ENCODE measurements at regions not wholly inside any gene's neighbourhood (a gene's known extent, or its start where the extent isn't known, plus 50 kb on each side); places are given as distances from the start of the nearest gene placed in this dataset.
"Not testable (repeated sequence)": the region's sequence is repeated elsewhere in the genome, so short reads cannot be mapped to it uniquely, and the experiment has no call there.

GRCh38 chr16:77514500-77515220, 79.8 kb upstream of the ADAMTS18 start:
- Histone ChIP-seq H3K27me3 (no peaks in the 10 kb centered on the region), H3K27ac (no peak overlapping the region), H3K4me3 (no peak overlapping the region), H3K9me3 (no peaks in the 10 kb centered on the region), H3K4me1 (no peaks in the 10 kb centered on the region), H3K36me3 (no peaks in the 10 kb centered on the region)
- intact Hi-C loops (cut with DNase I; ENCODE audit: low total_unique reads), result no loop called here
- no peak for DNase-seq
- TF ChIP-seq CTCF (IDR thresholded peaks at IDR 0.05), result no peak
- TF ChIP-seq POLR2A (IDR thresholded peaks at IDR 0.05), result no peak

- H3K9me3 ChIP-seq; intact Hi-C loops (cut with DNase I; ENCODE audit: low total_unique reads); H3K36me3 ChIP-seq; H3K27ac ChIP-seq; DNase-seq; H3K4me1 ChIP-seq; H3K4me3 ChIP-seq; H3K27me3 ChIP-seq: not testable (repeated sequence)
These were observed 90.4 kb upstream of the ADAMTS18 start for GRCh38 chr16:77525226-77525625.

GRCh38 chr16:77531752-77532151, 96.9 kb upstream of the ADAMTS18 start:
- no peak for TF ChIP-seq CTCF (IDR thresholded peaks at IDR 0.05)
- no peak for TF ChIP-seq POLR2A (IDR thresholded peaks at IDR 0.05)
- no peaks in the 10 kb centered on the region for H3K27me3 ChIP-seq
- intact Hi-C loops (cut with DNase I; ENCODE audit: low total_unique reads), result no loop called here
- no peak overlapping the region for H3K27ac ChIP-seq
- H3K4me1 ChIP-seq, result no peaks in the 10 kb centered on the region
- H3K4me3 ChIP-seq, result no peak overlapping the region
- DNase-seq, result no peak
- H3K36me3 ChIP-seq, result no peaks in the 10 kb centered on the region
- no peaks in the 10 kb centered on the region for H3K9me3 ChIP-seq

GRCh38 chr16:77536809-77537208, 102.0 kb upstream of the ADAMTS18 start:
- TF ChIP-seq POLR2A (IDR thresholded peaks at IDR 0.05) (no peak), CTCF (IDR thresholded peaks at IDR 0.05) (no peak)
- intact Hi-C loops (cut with DNase I; ENCODE audit: low total_unique reads), result no loop called here
- H3K9me3 ChIP-seq, result no peaks in the 10 kb centered on the region
- H3K4me3 ChIP-seq, result no peak overlapping the region
- H3K27me3 ChIP-seq, result no peaks in the 10 kb centered on the region
- H3K4me1 ChIP-seq, result no peaks in the 10 kb centered on the region
- H3K36me3 ChIP-seq, result no peaks in the 10 kb centered on the region
- H3K27ac ChIP-seq, result no peak overlapping the region
- DNase-seq, result no peak

GRCh38 chr16:77539421-77540034, 104.7 kb upstream of the ADAMTS18 start:
- no peak for DNase-seq
- H3K4me3 ChIP-seq, result no peak overlapping the region
- H3K9me3 ChIP-seq, result no peaks in the 10 kb centered on the region
- TF ChIP-seq POLR2A (IDR thresholded peaks at IDR 0.05) (no peak), CTCF (IDR thresholded peaks at IDR 0.05) (no peak)
- H3K4me1 ChIP-seq, result no peaks in the 10 kb centered on the region
- no peaks in the 10 kb centered on the region for H3K36me3 ChIP-seq
- no peaks in the 10 kb centered on the region for H3K27me3 ChIP-seq
- H3K27ac ChIP-seq, result peak overlapping the region in 1 of 2 donors; percentile 36
- intact Hi-C loops (cut with DNase I; ENCODE audit: low total_unique reads), result no loop called here
